IMR-90 (cell line): ENCODE measurements at regions not wholly inside any gene's neighbourhood (a gene's known extent, or its start where the extent isn't known, plus 50 kb on each side); places are given as distances from the start of the nearest gene placed in this dataset.
A peak's percentile ranks its signal among the peaks of the same experiment; 100 is the strongest.

ENCODE experiments used
- ATAC-seq: fragments of 200-7000 bp; cut with Tn5 transposase; 2 replicates; pipeline ENCODE4 v1.9.1; 2020; ENCODE audit warnings: low read depth, mild to moderate bottlenecking, moderate library complexity
- BruUV-seq: library from RNA; stranded (reverse); fragments of 400-500 nt; replicated peaks from 2 replicates; lab custom pipeline; 2021; lab: Mats Ljungman, UMichigan
- CTCF ChIA-PET: fragments of 300-600 bp; formaldehyde crosslinking; extraction: SDS; loops from one replicate; lab custom pipeline; 2021; ENCODE audit warnings: antibody characterized with exemption; lab: Yijun Ruan, JAX
- POLR2A ChIA-PET: fragments of 300-600 bp; sonication (Branson Sonifier 250); formaldehyde crosslinking; loops from one replicate; lab custom pipeline; 2022; ENCODE audit warnings: antibody characterized with exemption; ENCODE audit not compliant: unreplicated experiment; lab: Charles Lee
- DNase-seq: peaks from one replicate; pipeline ENCODE4 v3.0.0; 2013
- H2AFZ ChIP-seq: replicated peaks from 2 replicates; pipeline ENCODE3; 2013; ENCODE audit warnings: low read length, mild to moderate bottlenecking; ENCODE audit not compliant: poor library complexity
- H2AK5ac ChIP-seq: 2 replicates; pipeline ENCODE4 v1.6.1; 2013; ENCODE audit warnings: low read depth, low read length, inconsistent platforms
- H2AK9ac ChIP-seq: replicated peaks from 2 replicates; pipeline ENCODE3; 2013; ENCODE audit warnings: mild to moderate bottlenecking, low read depth, low read length, moderate library complexity; ENCODE audit not compliant: poor library complexity
- H2BK120ac ChIP-seq: 2 replicates; pipeline ENCODE4 v1.6.1; 2013; ENCODE audit warnings: low read depth, low read length, inconsistent platforms
- H2BK15ac ChIP-seq: 3 replicates; pipeline ENCODE4 v1.6.1; 2013; ENCODE audit warnings: low read depth, low read length, inconsistent platforms
- H2BK20ac ChIP-seq: 2 replicates; pipeline ENCODE4 v1.6.1; 2013; ENCODE audit warnings: low read depth, mild to moderate bottlenecking, inconsistent platforms, low read length, moderate library complexity
- H2BK5ac ChIP-seq: 2 replicates; pipeline ENCODE4 v1.6.1; 2013; ENCODE audit warnings: mild to moderate bottlenecking, low read depth, low read length, inconsistent platforms; ENCODE audit not compliant: poor library complexity, severe bottlenecking
- H3K14ac ChIP-seq: replicated peaks from 2 replicates; pipeline ENCODE4 v1.6.1; 2013; ENCODE audit warnings: low read depth, low read length, inconsistent platforms
- H3K18ac ChIP-seq: 2 replicates; pipeline ENCODE4 v1.6.1; 2013; ENCODE audit warnings: low read depth, low read length, control low read depth
- H3K23ac ChIP-seq: 2 replicates; pipeline ENCODE4 v1.6.1; 2013; ENCODE audit warnings: low read depth, low read length, inconsistent platforms
- H3K27ac ChIP-seq: 2 replicates; pipeline ENCODE4 v1.5.1; 2013; ENCODE audit warnings: mild to moderate bottlenecking, control low read depth, low read length; ENCODE audit not compliant: insufficient read depth
- H3K27me3 ChIP-seq: 2 replicates; pipeline ENCODE4 v1.6.1; 2013; ENCODE audit warnings: low read length; ENCODE audit not compliant: control insufficient read depth, insufficient read depth
- H3K36me3 ChIP-seq: 2 replicates; pipeline ENCODE4 v1.6.1; 2013; ENCODE audit warnings: low read length, mixed read lengths; ENCODE audit not compliant: control insufficient read depth, insufficient read depth
- H3K4ac ChIP-seq: 2 replicates; pipeline ENCODE4 v1.6.1; 2013; ENCODE audit warnings: low read depth, low read length, inconsistent platforms
- H3K4me1 ChIP-seq: 2 replicates; pipeline ENCODE4 v1.6.1; 2013; ENCODE audit warnings: low read length, mixed read lengths; ENCODE audit not compliant: control insufficient read depth, insufficient read depth
- H3K4me2 ChIP-seq: 2 replicates; pipeline ENCODE4 v1.6.1; 2013; ENCODE audit warnings: low read depth, mild to moderate bottlenecking, control low read depth, low read length, moderate library complexity
- H3K4me3 ChIP-seq: 2 replicates; pipeline ENCODE4 v1.5.1; 2013; ENCODE audit warnings: low read depth, mild to moderate bottlenecking, control low read depth, low read length, moderate library complexity; ENCODE audit not compliant: insufficient read depth
- H3K56ac ChIP-seq: 2 replicates; pipeline ENCODE4 v1.6.1; 2013; ENCODE audit warnings: low read length, inconsistent platforms; ENCODE audit not compliant: insufficient read depth; ENCODE audit errors: extremely low read depth
- H3K79me1 ChIP-seq, 2 experiments: 2 replicates each; pipeline ENCODE4 v1.6.1; 2013; ENCODE audit warnings: low read length in 2 of 2, inconsistent platforms in 1 of 2, low read depth in 1 of 2
- H3K9ac ChIP-seq: 2 replicates; pipeline ENCODE4 v1.6.1; 2013; ENCODE audit warnings: low read depth, low read length, control low read depth
- H3K9me1 ChIP-seq: 2 replicates; pipeline ENCODE4 v1.6.1; 2013; ENCODE audit warnings: low read length, inconsistent platforms; ENCODE audit not compliant: insufficient read depth
- H3K9me3 ChIP-seq: 2 replicates; pipeline ENCODE4 v1.6.1; 2013; ENCODE audit warnings: low read length; ENCODE audit not compliant: control insufficient read depth, insufficient read depth
- H4K20me1 ChIP-seq: 2 replicates; pipeline ENCODE4 v1.6.1; 2013; ENCODE audit warnings: low read length, inconsistent platforms; ENCODE audit not compliant: insufficient read depth
- H4K5ac ChIP-seq: 2 replicates; pipeline ENCODE4 v1.6.1; 2013; ENCODE audit warnings: mild to moderate bottlenecking, low read depth, low read length, control low read depth
- H4K8ac ChIP-seq, 2 experiments: 2 replicates each; pipeline ENCODE4 v1.6.1; 2013; ENCODE audit warnings: low read depth in 2 of 2, low read length in 2 of 2, control low read depth in 1 of 2, inconsistent platforms in 1 of 2
- H4K91ac ChIP-seq: 2 replicates; pipeline ENCODE4 v1.6.1; 2013; ENCODE audit warnings: low read depth, low read length, inconsistent platforms; ENCODE audit not compliant: insufficient read depth
- BHLHE40 ChIP-seq: fragments of 150-350 bp; IDR thresholded peaks from 2 replicates; pipeline ENCODE4 v1.6.1; 2016; ENCODE audit warnings: mild to moderate bottlenecking, low read depth, low read length
- CEBPB ChIP-seq: IDR thresholded peaks from 2 replicates; pipeline ENCODE4 v1.6.1; 2012; ENCODE audit warnings: low read depth, low read length, improper control_type of control experiment
- CHD1 ChIP-seq: IDR thresholded peaks from 2 replicates; pipeline ENCODE4 v1.6.1; 2012; ENCODE audit warnings: low read depth, low read length, improper control_type of control experiment
- CTCF ChIP-seq: conservative IDR thresholded peaks from 2 replicates; pipeline ENCODE4 v1.5.1; 2012; ENCODE audit warnings: mild to moderate bottlenecking, low read depth, low read length, improper control_type of control experiment
- ELK1 ChIP-seq: fragments of 150-350 bp; IDR thresholded peaks from 2 replicates; pipeline ENCODE4 v1.6.1; 2016; ENCODE audit warnings: low read depth, mild to moderate bottlenecking, low read length, moderate library complexity, borderline replicate concordance
- FOS ChIP-seq: fragments of 150-350 bp; IDR thresholded peaks from 2 replicates; pipeline ENCODE4 v1.6.1; 2016; ENCODE audit warnings: low read depth, low read length
- MAFK ChIP-seq: IDR thresholded peaks from 2 replicates; pipeline ENCODE4 v1.6.1; 2012; ENCODE audit warnings: low read depth, low read length, improper control_type of control experiment
- MAZ ChIP-seq: IDR thresholded peaks from 2 replicates; pipeline ENCODE4 v1.6.1; 2012; ENCODE audit warnings: low read depth, mild to moderate bottlenecking, low read length, improper control_type of control experiment, moderate library complexity, borderline replicate concordance
- MXI1 ChIP-seq: IDR thresholded peaks from 2 replicates; pipeline ENCODE4 v1.6.1; 2012; ENCODE audit warnings: low read depth, mild to moderate bottlenecking, low read length, moderate library complexity, borderline replicate concordance
- NFE2L2 ChIP-seq: fragments of 150-350 bp; IDR thresholded peaks from 2 replicates; pipeline ENCODE4 v1.6.1; 2016; ENCODE audit warnings: low read depth, mild to moderate bottlenecking, low read length
- POLR2A ChIP-seq: IDR thresholded peaks from 2 replicates; pipeline ENCODE4 v1.6.1; 2012; ENCODE audit warnings: mild to moderate bottlenecking, low read depth, low read length
- RAD21 ChIP-seq: IDR thresholded peaks from 2 replicates; pipeline ENCODE4 v1.6.1; 2012; ENCODE audit warnings: low read length, improper control_type of control experiment
- RCOR1 ChIP-seq: IDR thresholded peaks from 2 replicates; pipeline ENCODE4 v1.6.1; 2012; ENCODE audit warnings: mild to moderate bottlenecking, low read length, improper control_type of control experiment; ENCODE audit not compliant: insufficient replicate concordance
- RFX5 ChIP-seq: IDR thresholded peaks from 2 replicates; pipeline ENCODE4 v1.8.0; 2012; ENCODE audit warnings: low read depth, mild to moderate bottlenecking, low read length, moderate library complexity
- SMC3 ChIP-seq: fragments of 150-350 bp; IDR thresholded peaks from 2 replicates; pipeline ENCODE4 v1.6.1; 2016; ENCODE audit warnings: low read depth, mild to moderate bottlenecking, antibody characterized with exemption, low read length, moderate library complexity
- WGBS, 2 experiments: methylation state at CpG; one replicate each; pipeline versions ENCODE4 v1.1.5 to v1.1.7; 2013; ENCODE audit warnings: missing lambda C conversion rate in 2 of 2; ENCODE audit not compliant: insufficient read length in 1 of 2; ENCODE audit errors: extremely low coverage in 2 of 2; 5-methylcytosine and 5-hydroxymethylcytosine counted together
- dilution Hi-C: fragments of 300-500 bp; cut with HindIII; formaldehyde crosslinking; loops from one replicate; pipeline ENCODE4 v1.14.3; 2018; ENCODE audit warnings: low sequenced_read_pairs; ENCODE audit not compliant: unreplicated experiment
- in situ Hi-C: fragments of 300-500 bp; cut with MboI; formaldehyde crosslinking; loops from 3 replicates; pipeline ENCODE4 v1.14.3; 2019; ENCODE audit warnings: low sequenced_read_pairs, inconsistent platforms, mixed read lengths
- intact Hi-C: fragments of 100-400 bp; cut with micrococcal nuclease; formaldehyde crosslinking; loops from 2 replicates; pipeline ENCODE4 v1.10.0; 2022
- TF ChIP-seq, protein P1 (sequence below): fragments of 150-350 bp; IDR thresholded peaks from 2 replicates; pipeline ENCODE4 v1.6.1; 2017; ENCODE audit warnings: mild to moderate bottlenecking, antibody characterized with exemption, low read length, low read depth

DNA sequence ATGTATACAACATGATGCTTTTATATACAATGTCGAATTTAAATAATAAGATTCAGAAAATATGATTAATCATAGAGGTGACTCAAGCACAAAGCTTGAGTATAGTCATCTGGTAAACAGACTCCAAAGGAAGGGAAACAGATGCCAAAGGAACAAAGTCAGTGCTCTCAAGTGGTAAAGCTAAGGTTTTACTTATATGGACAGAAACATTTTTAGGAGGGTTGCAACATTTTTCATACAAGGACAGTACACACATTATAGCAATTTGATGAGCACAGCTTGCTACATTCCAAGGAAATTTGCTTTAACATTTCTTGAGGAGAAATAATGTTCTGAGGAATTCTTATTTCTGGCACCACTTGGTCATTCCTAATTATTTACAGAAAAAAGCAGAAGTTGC is 333.4 kb upstream of the AADAT start:
- no peak overlapping the region for H3K14ac ChIP-seq
- DNase-seq (peak; percentile 58), ATAC-seq (peak; percentile 62)
- H2AK9ac ChIP-seq = no peak overlapping the region
- no peaks in the 10 kb centered on the region for H3K36me3 ChIP-seq
- intact Hi-C loops = no loop called here
- CTCF ChIA-PET = no interaction called here
- H4K91ac ChIP-seq = no peak overlapping the region
- H2BK15ac ChIP-seq = no peak overlapping the region
- WGBS, 2 experiments = no CpG with 5 or more reads among the region's 1 CpG
- BruUV-seq = no TSS peak
- in situ Hi-C loops = no loop called here
- POLR2A ChIA-PET = no interaction called here
- no peak overlapping the region for H3K9ac ChIP-seq
- no peaks in the 10 kb centered on the region for H3K9me1 ChIP-seq
- no peak overlapping the region for H2AFZ ChIP-seq
- H3K27ac ChIP-seq = no peak overlapping the region
- H3K79me1 ChIP-seq = no peaks in the 10 kb centered on the region
- no peak overlapping the region for H2BK120ac ChIP-seq
- no peaks in the 10 kb centered on the region for H4K20me1 ChIP-seq
- H3K9me3 ChIP-seq = no peaks in the 10 kb centered on the region
- no peak overlapping the region for H2BK5ac ChIP-seq
- no peak overlapping the region for H3K18ac ChIP-seq
- H2AK5ac ChIP-seq = no peak overlapping the region
- no peak overlapping the region for H3K4me3 ChIP-seq
- H2BK20ac ChIP-seq = no peak overlapping the region
- H4K8ac ChIP-seq = no peak overlapping the region
- no peak overlapping the region for H3K4me2 ChIP-seq
- H3K4ac ChIP-seq = no peak overlapping the region
- no peaks in the 10 kb centered on the region for H3K4me1 ChIP-seq
- dilution Hi-C loops = no loop called here
- no peak for TF ChIP-seq MAFK
- TF ChIP-seq CHD1 = no peak
- no peak for TF ChIP-seq NFE2L2
- TF ChIP-seq MAZ = no peak
- TF ChIP-seq, protein P1, sequence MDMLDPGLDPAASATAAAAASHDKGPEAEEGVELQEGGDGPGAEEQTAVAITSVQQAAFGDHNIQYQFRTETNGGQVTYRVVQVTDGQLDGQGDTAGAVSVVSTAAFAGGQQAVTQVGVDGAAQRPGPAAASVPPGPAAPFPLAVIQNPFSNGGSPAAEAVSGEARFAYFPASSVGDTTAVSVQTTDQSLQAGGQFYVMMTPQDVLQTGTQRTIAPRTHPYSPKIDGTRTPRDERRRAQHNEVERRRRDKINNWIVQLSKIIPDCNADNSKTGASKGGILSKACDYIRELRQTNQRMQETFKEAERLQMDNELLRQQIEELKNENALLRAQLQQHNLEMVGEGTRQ = no peak
- no peak for TF ChIP-seq POLR2A
- TF ChIP-seq CEBPB = no peak
- TF ChIP-seq SMC3 = no peak
- no peak for TF ChIP-seq RFX5
- no peak for TF ChIP-seq BHLHE40
- no peak for TF ChIP-seq CTCF
- no peak for TF ChIP-seq MXI1
- no peak for TF ChIP-seq ELK1
- TF ChIP-seq RAD21 = no peak
- no peak for TF ChIP-seq RCOR1
- no peak for TF ChIP-seq FOS
- no peak overlapping the region for H3K56ac ChIP-seq
- H3K27me3 ChIP-seq = no peaks in the 10 kb centered on the region
- H4K5ac ChIP-seq = no peak overlapping the region
- no peak overlapping the region for H3K23ac ChIP-seq
